Ishikawa (cell line): ENCODE measurements at regions not wholly inside any gene's neighbourhood (a gene's known extent, or its start where the extent isn't known, plus 50 kb on each side); places are given as distances from the start of the nearest gene placed in this dataset.

Experiments used
- CEBPB ChIP-seq: IDR thresholded peaks from 2 replicates; pipeline ENCODE4 v1.6.1; 2012
- CREB1 ChIP-seq: IDR thresholded peaks from 2 replicates; pipeline ENCODE4 v1.6.1; 2012; ENCODE audit warnings: low read depth
- EGR1 ChIP-seq: IDR thresholded peaks from 2 replicates; pipeline ENCODE4 v1.6.1; 2012
- EP300 ChIP-seq: IDR thresholded peaks from 2 replicates; pipeline ENCODE4 v1.6.1; 2012; ENCODE audit warnings: borderline replicate concordance
- FOXM1 ChIP-seq: IDR thresholded peaks from 2 replicates; pipeline ENCODE4 v1.6.1; 2012; ENCODE audit warnings: low read depth, borderline replicate concordance
- NFIC ChIP-seq: IDR thresholded peaks from 2 replicates; pipeline ENCODE4 v1.6.1; 2012
- RAD21 ChIP-seq: IDR thresholded peaks from 2 replicates; pipeline ENCODE4 v1.6.1; 2012; ENCODE audit warnings: low read depth
- REST ChIP-seq: IDR thresholded peaks from 2 replicates; pipeline ENCODE4 v1.6.1; 2012; ENCODE audit warnings: low read depth, mild to moderate bottlenecking
- TAF1 ChIP-seq: IDR thresholded peaks from 2 replicates; pipeline ENCODE4 v1.6.1; 2012; ENCODE audit warnings: low read depth, mild to moderate bottlenecking
- TCF12 ChIP-seq: IDR thresholded peaks from 2 replicates; pipeline ENCODE4 v1.6.1; 2012; ENCODE audit warnings: low read depth
- TEAD4 ChIP-seq: IDR thresholded peaks from 2 replicates; pipeline ENCODE4 v1.6.1; 2012
- USF1 ChIP-seq: IDR thresholded peaks from 2 replicates; pipeline ENCODE4 v1.6.1; 2012
- YY1 ChIP-seq: IDR thresholded peaks from 2 replicates; pipeline ENCODE4 v1.6.1; 2012; ENCODE audit warnings: low read depth
- ZBTB7A ChIP-seq: IDR thresholded peaks from 2 replicates; pipeline ENCODE4 v1.6.1; 2012; ENCODE audit warnings: low read depth
- TF ChIP-seq, protein P1 (sequence below): IDR thresholded peaks from 2 replicates; pipeline ENCODE4 v1.6.1; 2012

DNA sequence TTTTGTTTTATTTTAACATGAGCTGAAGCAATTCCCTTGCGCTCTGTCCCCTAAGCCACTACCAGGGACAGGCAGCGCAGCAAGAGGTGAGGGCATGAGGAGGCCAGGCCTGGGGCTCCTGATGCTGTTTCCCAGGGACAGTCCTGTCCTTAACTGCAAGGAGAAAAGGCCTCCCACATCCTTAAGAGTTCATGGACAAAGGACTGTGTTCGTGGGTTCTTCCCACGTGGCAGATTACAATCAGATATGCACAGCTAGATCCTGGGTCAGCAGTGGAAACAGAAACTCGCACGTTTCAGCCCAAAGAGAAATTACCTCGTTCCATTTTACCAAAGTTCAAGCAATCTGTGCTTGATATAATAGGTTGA is 85.8 kb downstream of the MIS18A start:
- TF ChIP-seq TAF1 (no peak), CEBPB (no peak), REST (no peak), ZBTB7A (no peak), TCF12 (no peak), CREB1 (no peak), USF1 (no peak), EP300 (no peak), EGR1 (no peak), TEAD4 (no peak), NFIC (no peak), RAD21 (no peak)
- TF ChIP-seq, protein P1, sequence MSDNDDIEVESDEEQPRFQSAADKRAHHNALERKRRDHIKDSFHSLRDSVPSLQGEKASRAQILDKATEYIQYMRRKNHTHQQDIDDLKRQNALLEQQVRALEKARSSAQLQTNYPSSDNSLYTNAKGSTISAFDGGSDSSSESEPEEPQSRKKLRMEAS: no peak

GRCh38 chr21:32192291-32193097 is 86.4 kb downstream of the MIS18A start:
- TF ChIP-seq ZBTB7A (no peak), CEBPB (no peak)

DNA sequence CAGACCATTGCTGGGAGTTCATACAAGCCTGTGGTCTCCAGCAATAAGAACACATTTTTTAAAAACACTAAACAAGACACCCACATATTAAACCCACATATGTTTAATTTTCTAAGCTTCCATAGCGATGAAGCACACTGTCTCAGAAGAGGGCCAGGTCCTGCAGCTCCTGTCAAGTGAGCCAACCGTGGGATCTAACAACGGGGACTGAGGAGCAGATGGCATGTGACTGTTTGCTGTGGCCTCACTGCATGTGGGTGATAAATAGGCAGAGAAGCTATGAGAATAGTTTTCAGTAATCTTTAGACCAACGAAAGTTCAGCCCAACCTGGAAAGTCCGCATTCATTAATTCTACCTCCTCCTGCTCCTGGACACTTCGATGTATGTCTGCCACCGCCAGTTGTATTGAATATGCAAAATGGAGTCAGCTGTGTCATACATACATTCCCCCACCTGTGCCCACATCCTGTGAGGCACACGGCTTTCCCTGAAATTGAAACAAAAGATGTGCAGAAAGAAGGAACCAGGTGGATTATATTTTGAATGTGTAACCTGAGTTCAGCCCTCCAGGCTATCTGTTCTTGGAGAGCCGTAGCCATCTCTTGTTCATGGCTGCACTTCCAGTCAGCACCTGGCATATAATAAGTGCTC is 88.2 kb downstream of the MIS18A start:
- no peak for TF ChIP-seq TCF12
- TF ChIP-seq RAD21: no peak
- no peak for TF ChIP-seq YY1
- TF ChIP-seq FOXM1: no peak
- TF ChIP-seq, protein P1: no peak
- TF ChIP-seq USF1: no peak
- TF ChIP-seq REST: no peak
- no peak for TF ChIP-seq CREB1

- TF ChIP-seq TCF12 (no peak), EP300 (no peak)
These were observed 89.0 kb downstream of the MIS18A start for GRCh38 chr21:32189688-32190483.

DNA sequence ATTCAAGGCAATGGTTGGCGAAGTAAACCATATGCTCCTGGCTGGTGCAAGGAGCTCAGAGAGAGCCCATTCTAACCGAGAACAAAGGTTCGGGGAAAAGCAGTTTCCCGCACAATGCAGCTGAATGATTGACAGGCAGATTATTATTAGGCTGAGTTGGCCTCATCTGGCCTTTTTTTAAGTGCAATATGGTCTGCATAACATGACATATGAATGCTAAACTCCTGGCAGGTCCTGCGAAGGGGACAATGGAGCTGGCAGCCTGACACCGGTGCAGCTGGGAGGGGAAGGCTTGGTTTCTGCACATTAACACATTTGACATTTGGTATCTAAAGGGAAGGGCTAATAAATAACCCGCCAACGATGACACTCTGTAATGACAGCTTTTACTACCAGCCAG is 92.0 kb downstream of the MIS18A start:
- TF ChIP-seq, protein P1: no peak
- TF ChIP-seq CREB1 (no peak), EGR1 (no peak), RAD21 (no peak), REST (no peak), YY1 (no peak), TAF1 (no peak), TEAD4 (no peak), USF1 (no peak), TCF12 (no peak), ZBTB7A (no peak), NFIC (no peak), CEBPB (no peak), EP300 (no peak)
